HUDEP-2 (cell line): ENCODE measurements at regions not wholly inside any gene's neighbourhood (a gene's known extent, or its start where the extent isn't known, plus 50 kb on each side); places are given as distances from the start of the nearest gene placed in this dataset.
A peak's percentile ranks its signal among the peaks of the same experiment; 100 is the strongest.

ENCODE experiments used
- DNase-seq, 76 experiments: peaks; one replicate each; lab custom pipeline; 2025; ENCODE audit not compliant: unreplicated experiment in 76 of 76; lab: John Stamatoyannopoulos, UW

DNA sequence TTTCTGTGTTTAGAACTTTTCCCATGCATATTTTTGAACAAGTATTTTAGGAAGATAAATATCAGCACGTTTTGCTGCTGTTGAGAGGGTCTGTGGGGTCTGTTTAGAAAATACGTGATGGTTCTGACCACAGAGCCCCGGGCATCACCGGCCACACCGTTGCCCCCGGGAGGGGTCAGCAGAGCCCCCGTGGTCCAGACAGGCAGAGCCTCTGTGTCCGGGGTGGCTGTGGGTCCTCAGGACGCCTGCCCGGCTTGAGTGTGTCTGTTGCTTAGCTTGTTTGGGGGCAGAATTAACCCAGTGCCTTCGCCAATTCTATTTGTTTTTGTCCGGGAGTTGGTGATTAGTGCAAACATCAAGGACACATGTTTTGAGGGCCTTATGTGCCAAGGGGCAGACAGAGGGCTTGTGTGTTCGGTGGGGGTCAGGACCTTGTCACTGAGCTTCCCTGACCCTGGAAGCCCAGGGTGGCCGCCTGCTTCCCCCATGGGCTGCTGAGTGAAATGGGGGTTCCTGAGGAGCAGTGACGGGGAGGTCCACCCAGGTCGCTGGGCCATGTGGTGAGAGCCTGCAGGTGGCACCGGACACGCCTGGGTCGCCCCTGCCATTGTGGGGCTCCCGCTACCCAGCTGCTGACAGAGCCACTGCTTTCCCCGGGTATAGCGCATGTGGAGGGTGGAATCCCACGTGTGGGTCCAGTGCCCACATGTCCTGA, 122.2 kb downstream of the SIK1 start:
- DNase-seq = no peak

DNA sequence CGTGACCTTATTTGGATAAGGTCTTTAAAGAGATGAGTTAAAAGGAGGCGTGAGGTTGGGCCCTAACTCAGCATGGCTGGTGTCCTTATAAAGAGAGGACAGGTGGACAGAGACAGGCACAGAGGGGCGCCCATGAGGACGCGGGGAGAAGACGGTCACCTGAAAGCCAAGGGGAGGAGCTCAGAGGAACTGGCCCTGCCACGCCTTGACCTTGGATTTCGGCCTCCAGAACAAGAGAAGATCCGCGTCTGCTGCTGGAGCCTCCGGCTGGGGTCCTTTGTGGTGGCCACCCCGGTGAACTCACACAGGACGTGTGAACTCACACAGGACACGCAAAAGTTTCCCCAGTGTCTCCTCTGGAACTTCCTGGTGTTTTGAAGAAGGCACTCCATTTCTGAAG, 122.7 kb downstream of the SIK1 start:
- no peak for DNase-seq

DNA sequence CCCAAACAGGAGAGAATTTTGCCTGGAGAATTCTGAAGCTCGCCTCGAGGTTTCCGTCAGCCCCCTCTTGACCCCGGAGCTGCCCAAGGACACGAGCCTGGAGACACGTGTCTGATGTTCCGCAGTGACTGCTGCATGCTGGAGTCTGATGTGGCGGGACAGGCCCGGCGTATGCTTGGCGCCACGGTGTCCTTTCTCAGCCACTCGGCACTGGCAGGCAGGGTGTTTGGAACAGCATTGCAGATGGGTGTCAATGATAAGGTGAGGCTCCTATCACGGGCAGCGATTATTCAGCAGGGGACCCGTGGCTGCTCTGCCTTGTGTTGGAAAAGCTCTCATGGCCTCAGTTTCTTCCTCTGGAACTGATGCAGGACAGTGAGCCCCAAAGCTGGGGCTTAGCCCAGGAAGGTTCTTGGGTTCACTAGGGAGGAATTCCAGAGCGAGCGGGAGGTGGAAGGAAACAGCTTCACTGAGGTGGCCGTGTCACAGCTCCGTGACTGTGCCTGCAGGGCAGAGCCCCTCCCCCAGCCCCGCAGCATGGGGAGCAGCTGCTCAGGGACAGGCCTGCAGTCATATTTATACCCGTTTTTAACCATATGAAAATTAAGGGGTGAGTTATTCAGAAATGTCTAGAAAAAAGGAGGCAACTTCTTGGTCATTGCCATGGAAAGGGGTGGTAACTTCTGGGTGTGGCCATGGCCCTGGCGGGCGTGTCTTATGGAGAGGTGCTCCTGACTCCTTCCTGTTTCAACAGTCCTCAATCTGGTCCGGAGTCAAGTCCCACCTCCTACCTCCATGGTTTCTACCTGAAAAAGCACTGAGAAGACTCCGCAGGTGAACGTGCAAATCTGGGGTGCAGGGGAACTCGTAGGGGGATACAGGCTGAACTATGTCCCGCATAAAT, 123.4 kb downstream of the SIK1 start:
- DNase-seq = no peak

DNA sequence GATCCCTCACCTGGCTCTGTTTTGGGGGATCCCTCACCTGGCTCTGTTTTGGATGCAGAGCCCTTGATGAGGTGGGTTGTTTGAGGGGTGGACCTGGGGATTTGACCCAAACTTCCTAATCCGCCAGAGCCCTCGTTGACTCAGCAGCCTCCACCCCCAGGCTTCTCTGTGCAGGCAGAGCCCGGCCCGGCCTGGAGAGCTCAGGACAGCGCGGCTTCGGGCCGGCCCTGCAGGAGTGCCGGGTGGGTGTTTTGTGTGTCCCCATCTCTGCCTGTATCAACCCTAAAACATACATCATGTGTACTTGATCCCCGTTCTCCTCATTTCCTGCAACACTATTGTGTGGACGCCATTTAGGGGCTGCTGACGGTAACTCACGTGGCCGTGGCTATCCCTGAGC, 124.2 kb downstream of the SIK1 start:
- DNase-seq = no peak

DNA sequence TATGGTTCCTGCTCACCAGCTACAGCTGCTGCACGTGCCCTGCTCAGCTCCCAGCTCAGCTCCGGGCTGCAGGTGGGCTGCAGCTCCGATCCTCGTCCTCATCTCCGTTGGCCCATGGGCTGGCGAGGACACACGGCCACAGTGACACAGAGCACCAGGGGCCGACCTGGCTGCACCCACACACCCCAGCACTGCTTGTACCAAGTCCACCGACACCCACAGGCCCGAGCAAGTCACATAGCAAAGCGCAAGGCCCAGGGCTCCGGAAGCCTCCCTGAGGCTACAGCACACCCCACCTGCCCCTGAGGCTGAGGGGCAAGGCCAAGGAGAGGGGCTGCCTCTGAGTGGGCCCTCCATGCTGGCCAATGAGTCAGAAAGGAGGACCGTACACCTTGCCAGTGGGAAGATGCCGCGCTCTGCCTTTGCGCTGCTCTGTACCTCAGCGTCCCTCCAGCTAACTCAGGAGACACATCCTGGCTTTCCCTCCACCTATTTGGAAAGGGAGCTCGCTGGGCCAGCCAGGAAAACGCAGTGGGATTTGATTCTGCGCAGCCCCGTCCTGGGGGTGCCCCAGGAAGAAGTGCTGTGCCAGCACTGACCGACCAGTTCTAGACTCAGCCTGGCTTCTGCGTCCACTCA, 124.8 kb downstream of the SIK1 start:
- no peak for DNase-seq

DNA sequence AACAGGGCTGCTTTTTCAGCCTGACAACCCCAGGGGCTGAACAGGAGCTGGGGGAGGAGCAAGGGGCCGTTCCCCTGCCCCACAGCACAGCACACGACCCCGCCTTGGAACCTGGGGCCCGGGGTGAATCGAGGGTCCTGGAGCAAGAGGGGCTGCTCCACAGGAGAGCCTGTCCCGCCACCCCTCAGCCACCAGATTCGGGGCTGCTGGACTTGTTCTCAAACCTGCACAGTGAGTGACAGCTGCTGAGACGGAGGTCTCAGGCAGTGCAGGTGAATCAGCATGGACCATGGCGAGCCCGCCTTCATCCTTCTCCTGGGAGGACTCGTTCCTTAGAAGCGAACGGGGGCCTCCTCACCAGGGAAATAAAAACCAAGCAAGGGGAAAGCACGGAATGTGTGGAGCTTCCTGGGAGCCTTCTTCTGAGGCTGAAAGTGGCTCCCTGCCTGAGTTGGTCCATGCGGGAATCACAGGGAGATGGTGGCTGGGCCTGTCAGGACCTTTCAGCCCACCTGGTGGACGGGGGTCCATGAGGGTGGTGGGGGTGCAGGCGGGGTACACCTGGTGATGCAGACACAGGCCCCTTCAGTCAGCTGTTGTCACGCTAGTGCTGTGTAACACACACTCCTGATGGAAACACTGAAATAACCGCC, 125.4 kb downstream of the SIK1 start:
- DNase-seq = no peak

DNA sequence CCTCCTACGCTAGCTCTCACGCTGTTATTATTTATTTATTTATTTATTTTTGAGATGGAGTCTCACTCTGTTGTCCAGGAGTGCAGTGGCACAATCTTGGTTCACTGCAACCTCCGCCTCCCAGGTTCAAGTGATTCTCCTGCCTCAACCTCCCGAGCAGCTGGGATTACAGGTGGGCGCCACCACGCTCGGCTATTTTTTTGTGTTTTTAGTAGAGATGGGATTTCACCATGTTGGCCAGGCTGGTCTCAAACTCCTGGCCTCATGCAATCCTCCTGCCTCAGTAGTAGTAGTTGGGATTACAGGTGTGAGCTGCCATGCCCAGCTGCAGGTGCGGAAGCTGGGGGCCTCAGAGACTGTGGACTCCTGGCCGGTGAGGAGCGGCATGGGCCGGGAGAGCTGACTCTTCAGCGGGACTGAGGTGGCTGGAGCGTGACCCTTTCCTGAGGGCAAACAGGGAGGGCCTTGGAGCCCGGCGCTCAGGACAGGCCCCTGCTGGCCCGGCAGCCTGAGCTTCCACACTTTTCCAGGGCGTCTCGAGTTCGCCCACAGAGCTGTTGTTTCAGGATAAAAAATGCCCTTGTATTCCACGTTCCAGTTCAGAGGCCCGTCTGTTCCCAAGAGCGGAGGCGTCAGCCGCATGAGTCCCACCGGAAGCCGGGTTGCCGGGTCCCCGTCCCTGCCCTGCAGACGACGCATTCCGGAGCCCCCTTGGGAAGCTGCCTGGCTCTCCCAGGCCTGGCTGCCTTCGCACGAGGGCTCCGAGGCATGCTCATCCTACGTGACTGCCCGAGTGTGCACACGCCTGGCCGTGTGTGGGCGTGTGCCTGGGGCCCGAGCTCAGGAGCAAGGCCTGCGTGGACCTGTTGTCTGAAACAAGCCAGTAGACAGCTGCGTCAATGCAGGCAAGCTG, 126.2 kb downstream of the SIK1 start:
- no peak for DNase-seq

DNA sequence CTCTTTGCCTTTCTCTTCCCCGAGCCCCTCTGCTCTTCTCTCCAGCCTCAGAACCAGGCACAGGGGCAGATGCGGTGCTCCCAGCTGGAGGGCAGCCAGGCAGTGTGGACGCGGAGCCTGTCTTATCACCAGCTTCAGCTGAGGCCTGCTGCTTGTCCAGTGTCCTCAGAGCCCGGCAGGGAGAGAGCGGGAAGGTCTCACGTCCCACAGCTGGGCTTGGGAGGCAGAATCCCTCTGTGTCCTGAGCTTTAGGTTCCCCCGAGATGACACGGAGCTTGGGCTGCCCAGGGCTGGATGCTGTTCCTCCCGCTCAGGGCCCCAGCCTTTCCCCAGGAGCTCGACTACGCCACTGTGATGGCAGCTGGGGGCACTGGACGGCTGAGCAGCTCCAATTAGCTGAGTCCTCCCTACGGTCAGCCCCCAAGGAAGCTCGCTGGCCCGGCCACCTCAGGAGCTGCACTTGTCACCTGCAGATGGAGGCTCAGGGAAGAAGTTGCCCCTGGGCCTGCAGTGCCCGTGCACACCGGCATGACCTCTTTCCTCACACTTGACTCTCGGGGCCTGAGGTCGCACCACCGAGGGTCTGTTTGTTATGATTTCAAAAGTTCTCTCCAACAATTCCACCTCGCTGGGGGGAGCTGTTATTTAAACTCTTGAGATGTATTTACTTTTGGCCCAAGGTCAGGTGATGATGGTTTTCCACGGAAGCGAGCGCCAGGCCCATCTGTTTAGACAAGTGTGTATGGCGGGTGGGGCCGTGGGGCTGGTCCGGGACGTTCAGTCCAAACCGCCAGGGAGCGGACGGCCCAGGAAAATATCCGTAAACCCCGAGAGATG, 127.3 kb downstream of the SIK1 start:
- DNase-seq = no peak

DNA sequence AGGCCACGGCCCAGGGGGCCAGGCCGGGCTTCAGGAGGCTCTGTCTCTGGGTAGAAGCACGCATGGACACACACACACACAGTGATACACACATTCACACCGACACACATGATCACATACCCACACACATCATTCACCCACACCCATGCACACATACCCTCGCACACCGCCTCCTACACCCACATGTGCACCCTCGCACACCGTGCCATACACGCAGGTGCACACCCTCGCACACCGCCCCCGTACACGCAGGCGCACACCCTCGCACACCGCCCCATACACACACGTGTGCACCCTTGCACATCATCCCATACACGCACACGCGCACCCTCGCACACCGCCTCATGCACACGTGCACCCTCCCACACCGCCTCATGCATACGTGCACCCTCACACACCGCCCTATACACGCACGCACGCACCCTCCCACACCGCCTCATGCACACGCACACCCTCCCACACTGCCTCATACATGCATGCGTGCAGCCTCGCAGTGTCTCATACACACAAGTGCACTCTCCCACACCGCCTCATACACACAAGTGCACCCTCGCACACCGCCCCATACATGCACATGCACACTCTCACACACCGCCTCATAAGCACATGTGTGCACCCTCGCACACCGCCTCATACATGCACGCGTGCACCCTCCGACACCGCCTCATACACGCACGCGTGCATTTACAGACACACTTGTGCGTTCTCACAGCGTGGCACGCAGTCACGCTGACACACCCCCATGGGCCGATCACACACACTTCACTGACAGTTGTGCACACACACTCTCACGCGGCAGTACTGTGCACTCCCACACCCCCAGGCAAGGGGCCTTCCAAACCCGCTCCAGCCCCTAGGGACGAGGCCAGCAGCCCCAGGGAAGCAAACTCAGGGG, 128.1 kb downstream of the SIK1 start:
- no peak for DNase-seq

DNA sequence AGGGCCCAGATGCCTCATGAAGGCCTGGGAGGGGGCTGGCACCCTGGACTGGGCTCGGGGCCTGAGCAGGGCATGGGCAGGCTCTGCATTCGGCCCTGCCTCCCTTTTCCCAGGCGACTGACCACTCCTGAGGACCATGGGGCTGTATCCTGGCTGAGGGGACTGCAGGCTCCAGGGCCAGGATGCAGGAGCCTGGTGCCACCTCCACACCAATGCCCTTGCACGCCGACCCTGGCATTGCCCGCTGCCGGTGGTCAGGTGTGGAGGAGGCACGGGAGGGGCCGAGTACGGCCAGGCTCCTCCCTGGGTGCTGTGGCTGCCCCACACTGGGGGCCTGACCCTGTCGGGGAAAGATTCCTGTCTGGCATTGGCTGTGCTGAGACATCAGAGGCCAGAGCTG, 128.9 kb downstream of the SIK1 start:
- no peak for DNase-seq

DNA sequence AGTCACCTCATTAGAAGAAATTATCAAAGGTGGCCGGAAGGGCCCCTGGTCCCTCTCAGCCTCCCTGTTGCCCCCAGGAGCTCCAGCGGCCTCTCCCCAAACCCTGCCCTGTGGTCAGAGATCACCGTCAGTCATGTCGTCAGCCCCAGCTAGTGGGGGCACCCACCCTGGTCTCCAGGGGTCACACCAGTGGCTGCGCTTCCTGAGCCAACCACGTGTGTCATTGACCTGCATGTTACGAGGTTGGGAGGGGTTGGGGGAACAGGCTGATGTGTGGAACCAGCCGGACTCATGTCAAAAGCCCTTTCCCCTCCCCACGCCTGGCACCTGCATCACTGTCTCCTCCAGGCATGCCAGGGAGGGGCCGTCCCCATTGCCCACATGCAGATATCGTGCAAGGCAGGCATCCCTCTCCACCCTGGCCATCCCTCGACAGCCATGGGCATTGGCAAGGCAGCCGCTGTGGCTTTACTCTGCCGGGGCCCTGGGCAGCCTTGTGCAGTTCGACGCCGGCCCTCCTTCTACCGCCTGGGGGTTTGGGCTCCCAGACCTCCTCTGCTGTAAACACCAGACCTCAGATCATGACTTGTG, 128.7 kb downstream of the CRYAA start:
- peak in 2 of 76 experiments; percentile 18 to 34 for DNase-seq

DNA sequence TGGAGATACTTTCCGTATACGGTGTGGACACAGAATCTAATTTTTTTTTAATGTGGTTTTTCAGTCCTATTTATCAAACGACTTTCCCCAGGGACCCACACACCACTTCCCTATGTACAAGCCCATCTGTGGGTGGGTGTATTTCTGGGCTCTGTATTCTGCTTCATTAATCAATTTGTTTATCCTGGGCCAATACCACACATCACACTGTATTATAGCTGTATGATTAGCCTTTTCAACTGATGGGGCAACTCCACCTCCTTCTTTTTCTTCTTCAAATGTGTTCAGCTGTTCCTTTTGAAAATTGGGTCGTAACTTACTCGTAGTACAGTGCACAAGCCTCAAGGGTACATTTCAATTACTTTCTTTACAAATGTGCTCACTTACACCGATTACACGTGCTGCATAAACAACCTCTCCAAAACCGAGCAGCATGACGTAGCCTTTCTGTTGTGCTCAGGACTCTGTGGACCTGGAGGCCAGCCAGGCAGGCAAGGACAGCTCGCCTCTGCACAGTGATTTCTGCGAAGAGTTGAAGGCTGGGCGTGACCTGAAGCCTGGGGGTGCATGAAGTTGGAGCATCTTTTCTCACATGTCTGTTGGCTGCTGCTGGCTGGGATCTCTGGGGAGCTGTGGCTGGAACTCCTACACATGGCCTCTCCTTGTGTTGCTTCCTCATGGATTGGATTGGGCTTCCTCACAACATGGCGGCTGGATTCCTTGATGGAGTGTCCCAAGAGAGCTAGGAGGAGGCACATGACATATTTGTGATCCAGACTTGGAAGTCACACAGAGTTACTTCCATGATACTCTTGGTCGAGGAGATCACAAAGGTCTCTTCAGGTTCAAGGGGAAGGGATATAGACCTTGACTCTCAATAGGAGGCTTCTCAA, 126.5 kb downstream of the CRYAA start:
- DNase-seq = no peak

DNA sequence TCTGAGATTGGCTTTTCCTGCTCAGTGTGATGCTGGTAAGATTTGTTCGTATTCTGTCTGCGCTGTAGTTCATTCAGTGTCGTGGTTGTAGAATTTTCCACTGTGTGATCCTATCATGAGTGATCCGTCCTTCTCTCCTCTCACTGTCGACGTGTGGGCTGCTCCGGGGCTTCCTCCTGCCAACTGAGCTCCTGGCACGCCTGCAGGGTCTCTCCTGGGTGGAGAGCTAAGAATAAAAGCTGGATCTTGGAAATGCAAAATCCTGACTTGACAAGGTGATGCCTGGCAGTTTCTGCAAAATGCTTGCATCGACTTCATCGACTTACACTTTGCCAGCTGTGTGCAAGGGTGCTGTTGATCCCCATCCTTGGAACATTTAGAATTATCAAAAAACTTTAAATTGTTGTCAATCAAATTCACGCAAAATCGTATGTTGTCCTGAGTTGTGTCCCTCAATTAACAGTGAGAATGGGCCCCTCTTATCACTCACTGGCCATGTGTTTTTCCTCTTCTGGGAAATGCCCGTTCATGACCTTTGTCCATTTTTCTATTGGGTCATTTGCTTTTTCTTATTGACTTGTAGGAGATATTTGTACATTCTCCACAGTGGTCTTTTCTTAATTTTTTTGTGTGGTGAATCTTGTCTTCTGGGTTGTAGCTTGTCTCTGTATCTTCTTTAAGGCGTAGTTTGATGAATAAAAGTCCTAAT, 125.5 kb downstream of the CRYAA start:
- DNase-seq = no peak

DNA sequence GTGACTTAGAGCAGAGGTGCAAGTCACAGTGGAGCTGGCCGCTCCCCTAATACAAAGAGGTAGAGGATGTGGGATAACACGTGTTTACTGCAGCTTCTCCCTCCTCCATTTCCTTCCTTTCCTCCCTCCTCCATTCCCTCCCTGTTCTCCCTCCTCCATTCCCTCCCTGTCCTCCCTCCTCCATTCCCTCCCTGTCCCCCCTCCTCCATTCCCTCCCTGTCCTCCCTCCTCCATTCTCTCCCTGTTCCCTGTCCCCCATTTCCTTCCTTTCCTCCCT, 124.0 kb downstream of the CRYAA start:
- no peak for DNase-seq

DNA sequence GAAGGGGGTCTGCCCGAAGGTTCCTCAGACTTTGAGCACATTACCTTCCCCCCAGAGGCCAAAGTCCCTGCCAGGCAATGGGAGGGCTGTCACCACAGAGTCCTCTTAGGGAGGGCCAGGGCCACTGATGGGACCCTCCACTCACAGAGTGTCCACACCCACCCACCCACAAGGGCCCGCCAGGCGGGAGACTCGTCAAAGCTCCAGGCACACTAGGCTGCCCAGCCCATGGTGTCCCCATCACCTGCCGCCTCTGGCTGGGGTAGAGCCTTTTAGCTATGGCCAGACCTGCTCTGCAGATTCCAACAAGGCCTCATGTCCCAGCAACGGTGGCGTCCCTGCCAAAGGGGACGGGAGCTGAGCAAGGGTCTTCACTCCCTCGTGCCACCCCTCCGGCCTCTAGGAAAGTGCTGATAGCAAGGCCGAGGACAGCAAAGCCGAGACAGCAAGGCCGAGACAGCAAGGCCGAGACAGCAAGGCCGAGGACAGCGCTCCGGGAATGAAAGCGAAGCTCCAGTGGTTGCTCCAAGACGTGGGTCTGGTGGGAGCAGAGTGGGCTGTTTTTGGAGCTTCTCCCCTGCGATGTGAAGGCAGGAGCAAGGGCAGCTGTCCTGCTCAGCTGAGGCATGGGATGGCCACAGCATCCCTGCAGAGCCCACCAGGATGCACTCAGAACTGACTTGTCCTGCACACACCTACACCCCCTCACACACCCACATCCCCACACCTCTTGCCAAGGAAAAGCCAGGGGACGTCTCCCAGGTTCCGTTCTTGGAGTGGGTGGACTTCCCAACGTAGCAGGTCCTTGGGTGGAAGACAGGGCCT, 123.4 kb downstream of the CRYAA start:
- DNase-seq = no peak
